ENCODE measurements at regions not wholly inside any gene's neighbourhood (a gene's known extent, or its start where the extent isn't known, plus 50 kb on each side); places are given as distances from the start of the nearest gene placed in this dataset.

DNA sequence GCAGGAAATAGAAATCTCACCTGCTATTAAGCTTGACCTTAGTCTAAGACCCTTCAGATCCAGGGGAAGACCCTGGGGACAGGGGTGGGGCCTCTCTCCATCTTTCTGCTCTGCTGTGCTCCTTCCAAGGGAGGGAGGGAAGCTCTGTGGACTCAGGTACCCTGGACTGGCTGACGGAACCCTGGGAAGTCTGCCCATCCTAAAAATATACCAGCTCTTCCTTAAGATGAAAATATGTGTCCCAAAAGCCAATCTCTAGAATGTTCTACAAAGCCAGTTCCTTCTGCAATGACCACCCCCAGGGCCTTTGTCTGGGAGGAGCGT is 73.7 kb downstream of the RTL6 start:
- no peak for TF ChIP-seq POLR2A (IDR thresholded peaks at IDR 0.05)
- TF ChIP-seq, protein P1, sequence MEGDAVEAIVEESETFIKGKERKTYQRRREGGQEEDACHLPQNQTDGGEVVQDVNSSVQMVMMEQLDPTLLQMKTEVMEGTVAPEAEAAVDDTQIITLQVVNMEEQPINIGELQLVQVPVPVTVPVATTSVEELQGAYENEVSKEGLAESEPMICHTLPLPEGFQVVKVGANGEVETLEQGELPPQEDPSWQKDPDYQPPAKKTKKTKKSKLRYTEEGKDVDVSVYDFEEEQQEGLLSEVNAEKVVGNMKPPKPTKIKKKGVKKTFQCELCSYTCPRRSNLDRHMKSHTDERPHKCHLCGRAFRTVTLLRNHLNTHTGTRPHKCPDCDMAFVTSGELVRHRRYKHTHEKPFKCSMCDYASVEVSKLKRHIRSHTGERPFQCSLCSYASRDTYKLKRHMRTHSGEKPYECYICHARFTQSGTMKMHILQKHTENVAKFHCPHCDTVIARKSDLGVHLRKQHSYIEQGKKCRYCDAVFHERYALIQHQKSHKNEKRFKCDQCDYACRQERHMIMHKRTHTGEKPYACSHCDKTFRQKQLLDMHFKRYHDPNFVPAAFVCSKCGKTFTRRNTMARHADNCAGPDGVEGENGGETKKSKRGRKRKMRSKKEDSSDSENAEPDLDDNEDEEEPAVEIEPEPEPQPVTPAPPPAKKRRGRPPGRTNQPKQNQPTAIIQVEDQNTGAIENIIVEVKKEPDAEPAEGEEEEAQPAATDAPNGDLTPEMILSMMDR (IDR thresholded peaks at IDR 0.05) = no peak
- DNase-seq (ENCODE audit: low spot score) = no peak
- intact Hi-C loops (cut with DNase I) = no loop called here
- Histone ChIP-seq H3K9me3 (no peaks in the 10 kb centered on the region), H3K36me3 (no peaks in the 10 kb centered on the region), H3K27ac (no peak overlapping the region), H3K27me3 (replicated peaks; ENCODE audit: insufficient read depth) (no peaks in the 10 kb centered on the region), H3K4me1 (replicated peaks) (no peaks in the 10 kb centered on the region), H3K4me3 (no peak overlapping the region)
- 62% methylated on average over 2 of the region's 2 CpGs for WGBS

DNA sequence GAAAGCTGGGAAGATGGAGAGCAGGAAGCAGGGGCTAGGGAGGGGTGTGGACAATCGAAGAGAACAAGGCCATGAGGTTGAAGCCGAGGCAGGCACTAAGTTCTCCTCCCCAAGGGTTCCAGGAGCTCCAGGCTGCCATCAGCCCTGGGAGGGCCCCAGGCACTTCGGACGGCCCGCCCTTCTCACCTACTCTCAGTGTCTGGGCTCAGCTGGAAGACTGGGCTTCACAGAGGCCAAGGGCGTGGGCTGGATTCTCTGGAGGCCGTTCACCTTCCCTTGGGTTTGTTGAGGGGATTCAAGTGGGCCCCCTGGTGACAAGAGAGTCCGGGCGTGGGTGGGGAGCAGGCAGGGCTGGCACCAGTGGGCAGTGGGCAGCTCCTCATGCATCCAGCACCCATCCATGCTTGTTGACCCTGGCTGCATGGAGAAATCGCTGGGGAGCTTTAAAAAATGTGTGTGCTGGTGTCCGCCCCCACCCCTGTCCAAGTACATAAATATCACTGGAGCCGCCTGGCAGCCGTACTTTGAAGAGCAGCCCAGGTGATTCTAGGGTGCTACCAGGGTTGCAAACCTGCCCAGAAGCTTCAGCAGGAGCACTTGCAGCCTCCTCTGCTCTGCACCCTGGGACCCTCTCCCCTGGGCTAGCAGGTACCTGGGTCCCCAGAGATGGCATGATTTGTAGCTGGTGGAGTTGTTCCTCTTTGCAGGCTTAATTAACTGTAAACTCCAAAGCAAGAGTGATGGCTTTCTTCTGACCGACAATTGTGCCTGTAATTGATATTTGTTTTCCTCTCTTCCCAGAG is 74.3 kb downstream of the RTL6 start:
- Histone ChIP-seq H3K27ac (no peak overlapping the region), H3K4me3 (no peak overlapping the region), H3K9me3 (no peaks in the 10 kb centered on the region), H3K36me3 (no peaks in the 10 kb centered on the region), H3K27me3 (replicated peaks; ENCODE audit: insufficient read depth) (no peaks in the 10 kb centered on the region), H3K4me1 (replicated peaks) (no peaks in the 10 kb centered on the region)
- DNase-seq (ENCODE audit: low spot score) = no peak
- 86% methylated on average over 14 of the region's 14 CpGs for WGBS
- intact Hi-C loops (cut with DNase I) = no loop called here
- no peak for TF ChIP-seq POLR2AphosphoS5 (IDR thresholded peaks at IDR 0.05)
- TF ChIP-seq POLR2A (IDR thresholded peaks at IDR 0.05) = no peak
- TF ChIP-seq, protein P1 (IDR thresholded peaks at IDR 0.05) = no peak

DNA sequence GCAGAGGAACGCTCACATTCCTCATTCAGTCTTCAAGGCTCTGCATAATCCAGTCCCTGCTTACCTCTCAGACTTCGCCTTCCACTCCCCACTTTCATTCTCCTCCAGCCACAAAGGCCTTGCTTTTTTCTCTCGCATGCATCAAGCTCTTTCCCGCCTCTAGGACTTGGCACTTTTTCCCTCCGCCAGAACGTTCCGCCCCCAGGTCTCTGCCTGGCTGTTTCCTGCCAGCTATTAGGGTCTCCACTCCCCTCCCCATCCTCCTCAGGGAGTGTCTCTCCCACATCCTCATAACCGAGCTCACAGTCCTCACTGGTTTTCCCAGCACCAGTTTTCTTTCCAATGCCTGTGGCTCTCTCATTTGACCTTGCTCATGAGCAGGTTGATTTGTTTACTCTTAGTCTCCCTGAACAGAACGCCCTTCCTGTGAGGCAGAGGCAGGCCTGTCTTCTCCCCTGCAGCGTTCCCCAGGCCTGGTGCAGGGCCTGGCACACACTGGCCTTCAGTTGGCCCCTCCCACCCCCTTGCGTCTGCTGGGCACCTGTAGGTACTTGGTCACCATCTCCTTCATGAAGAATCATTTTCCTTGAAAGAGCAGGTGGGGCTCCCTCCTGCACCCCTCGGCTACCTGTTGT is 75.2 kb downstream of the RTL6 start:
- peaks cover 5% of the 10 kb centered on the region for H3K27me3 ChIP-seq (replicated peaks; ENCODE audit: insufficient read depth)
- WGBS = 52% methylated on average over 12 of the region's 12 CpGs
- H3K27ac ChIP-seq = no peak overlapping the region
- H3K9me3 ChIP-seq = no peaks in the 10 kb centered on the region
- no peak overlapping the region for H3K4me3 ChIP-seq
- intact Hi-C loops (cut with DNase I) = no loop called here
- no peak for DNase-seq (ENCODE audit: low spot score)
- no peaks in the 10 kb centered on the region for H3K36me3 ChIP-seq
- H3K4me1 ChIP-seq (replicated peaks) = no peaks in the 10 kb centered on the region
- no peak for TF ChIP-seq POLR2A (IDR thresholded peaks at IDR 0.05)
- TF ChIP-seq, protein P1 (IDR thresholded peaks at IDR 0.05) = no peak
- TF ChIP-seq POLR2AphosphoS5 (IDR thresholded peaks at IDR 0.05) = no peak

DNA sequence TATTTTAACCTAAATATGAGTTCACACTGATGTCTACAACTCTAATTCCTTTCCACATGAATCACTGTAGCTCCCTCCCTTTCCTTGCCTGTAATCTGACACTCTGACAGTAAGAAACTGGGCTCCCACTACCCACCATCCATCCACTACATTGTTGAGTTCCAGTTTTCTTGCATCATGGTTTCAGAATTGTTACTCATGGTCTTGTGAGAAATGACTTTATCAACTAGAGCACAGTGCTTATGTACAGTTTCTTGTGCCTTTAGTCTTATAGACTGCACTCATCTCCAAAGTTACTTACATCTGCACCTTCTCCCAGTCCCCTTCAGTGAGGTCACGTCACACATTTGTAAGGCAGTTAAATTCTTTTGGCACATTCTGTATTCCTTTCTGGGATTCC is 78.6 kb downstream of the RTL6 start:
- H3K9me3 ChIP-seq = no peaks in the 10 kb centered on the region
- TF ChIP-seq POLR2AphosphoS5 (IDR thresholded peaks at IDR 0.05) (no peak), POLR2A (IDR thresholded peaks at IDR 0.05) (no peak)
- TF ChIP-seq, protein P1 (IDR thresholded peaks at IDR 0.05) = no peak
- peaks cover 5% of the 10 kb centered on the region for H3K27me3 ChIP-seq (replicated peaks; ENCODE audit: insufficient read depth)
- no peak for DNase-seq (ENCODE audit: low spot score)
- 77% methylated on average over 1 of the region's 1 CpG for WGBS
- H3K4me1 ChIP-seq (replicated peaks) = no peaks in the 10 kb centered on the region
- intact Hi-C loops (cut with DNase I) = no loop called here
- H3K27ac ChIP-seq = no peak overlapping the region
- H3K4me3 ChIP-seq = no peak overlapping the region
- H3K36me3 ChIP-seq = no peaks in the 10 kb centered on the region

DNA sequence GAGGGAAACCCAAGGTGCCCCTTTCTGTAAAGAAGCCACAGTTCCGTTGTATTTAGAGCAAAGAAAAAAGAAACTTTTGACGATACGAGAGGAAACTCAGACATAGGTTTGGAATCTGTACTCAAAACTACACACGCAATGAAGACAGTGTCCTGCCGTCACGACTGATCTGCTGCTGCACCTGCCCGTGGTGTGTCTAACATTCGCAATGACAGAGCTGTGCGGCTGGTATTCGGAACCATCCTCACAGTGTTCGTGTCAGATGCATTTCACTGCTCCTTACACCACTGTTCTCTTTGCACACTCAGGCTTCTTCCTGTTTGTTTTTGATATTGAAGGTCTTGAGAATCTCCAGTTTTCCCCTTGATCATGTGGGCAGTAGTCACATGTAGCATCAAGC is 84.8 kb downstream of the RTL6 start:
- peaks cover 1% of the 10 kb centered on the region for H3K27me3 ChIP-seq (replicated peaks; ENCODE audit: insufficient read depth)
- intact Hi-C loops (cut with DNase I) = no loop called here
- no peak for DNase-seq (ENCODE audit: low spot score)
- WGBS = 92% methylated on average over 11 of the region's 11 CpGs
- no peaks in the 10 kb centered on the region for H3K4me1 ChIP-seq (replicated peaks)
- H3K27ac ChIP-seq = no peak overlapping the region
- no peaks in the 10 kb centered on the region for H3K36me3 ChIP-seq
- TF ChIP-seq, protein P1 (IDR thresholded peaks at IDR 0.05) = no peak
- H3K4me3 ChIP-seq = no peak overlapping the region
- H3K9me3 ChIP-seq = no peaks in the 10 kb centered on the region

Data from prostate gland (tissue), 2 donors.